GM23338 (cell line): ENCODE measurements at regions not wholly inside any gene's neighbourhood (a gene's known extent, or its start where the extent isn't known, plus 50 kb on each side); places are given as distances from the start of the nearest gene placed in this dataset.

Experiments used
- ATAC-seq: fragments of 200-7000 bp; cut with Tn5 transposase; 3 replicates; pipeline ENCODE4 v1.9.1; 2020
- DNase-seq: peaks from one replicate; pipeline ENCODE4 v3.0.0-alpha.2; 2015; ENCODE audit warnings: low spot score
- H2AFZ ChIP-seq: fragments of 200-600 bp; sonication (generic); 2 replicates; pipeline ENCODE4 v1.8.0; 2016; ENCODE audit warnings: antibody characterized with exemption, mild to moderate bottlenecking, moderate library complexity
- H3F3A ChIP-seq: fragments of 200-600 bp; sonication (generic); replicated peaks from 2 replicates; pipeline ENCODE4 v1.8.0; 2017; ENCODE audit warnings: antibody characterized with exemption, mixed run types, low read depth
- H3K27ac ChIP-seq: fragments of 200-600 bp; sonication (generic); 2 replicates; pipeline ENCODE4 v1.6.1; 2016; ENCODE audit warnings: low read depth
- H3K27me3 ChIP-seq: fragments of 200-600 bp; sonication (generic); 2 replicates; pipeline ENCODE4 v1.8.0; 2016; ENCODE audit warnings: mild to moderate bottlenecking, mixed run types, moderate library complexity; ENCODE audit not compliant: insufficient read depth
- H3K36me3 ChIP-seq: fragments of 200-600 bp; sonication (generic); 2 replicates; pipeline ENCODE4 v1.8.0; 2016; ENCODE audit warnings: mild to moderate bottlenecking; ENCODE audit not compliant: insufficient read depth
- H3K4me1 ChIP-seq: fragments of 200-600 bp; sonication (generic); 2 replicates; pipeline ENCODE4 v1.8.0; 2016; ENCODE audit warnings: mild to moderate bottlenecking, moderate library complexity; ENCODE audit not compliant: insufficient read depth
- H3K4me2 ChIP-seq: fragments of 200-600 bp; sonication (generic); 2 replicates; pipeline ENCODE4 v1.7.1; 2017; ENCODE audit warnings: mixed run types
- H3K4me3 ChIP-seq: fragments of 200-600 bp; sonication (generic); 2 replicates; pipeline ENCODE4 v1.6.1; 2016; ENCODE audit warnings: mixed run types
- H3K79me2 ChIP-seq: fragments of 200-600 bp; sonication (generic); replicated peaks from 2 replicates; pipeline ENCODE4 v1.8.0; 2017; ENCODE audit warnings: mild to moderate bottlenecking; ENCODE audit not compliant: insufficient read depth
- H3K9me2 ChIP-seq: fragments of 200-600 bp; sonication (generic); 2 replicates; pipeline ENCODE4 v1.8.0; 2017; ENCODE audit not compliant: insufficient read depth
- H4K20me1 ChIP-seq: fragments of 200-600 bp; sonication (generic); replicated peaks from 2 replicates; pipeline ENCODE4 v1.8.0; 2017; ENCODE audit warnings: mild to moderate bottlenecking; ENCODE audit not compliant: insufficient read depth
- H3K27ac Mint-ChIP-seq: 2 replicates; pipeline ENCODE4 v1.8.0; 2020; ENCODE audit warnings: inconsistent platforms, mild to moderate bottlenecking, moderate library complexity, mixed read lengths
- H3K27me3 Mint-ChIP-seq: 3 replicates; pipeline ENCODE4 v1.8.0; 2022; ENCODE audit warnings: low read depth, mild to moderate bottlenecking, moderate library complexity, mixed read lengths, inconsistent platforms; ENCODE audit not compliant: insufficient read depth, poor library complexity
- H3K36me3 Mint-ChIP-seq: 3 replicates; pipeline ENCODE4 v1.8.0; 2021; ENCODE audit warnings: low read depth, mild to moderate bottlenecking, inconsistent platforms, moderate library complexity, mixed read lengths
- H3K4me1 Mint-ChIP-seq: 3 replicates; pipeline ENCODE4 v1.8.0; 2020; ENCODE audit warnings: mild to moderate bottlenecking, inconsistent platforms, mixed read lengths
- H3K4me3 Mint-ChIP-seq: 3 replicates; pipeline ENCODE4 v1.8.0; 2021; ENCODE audit warnings: moderate library complexity, mild to moderate bottlenecking, inconsistent platforms, mixed read lengths
- H3K9me3 Mint-ChIP-seq: 3 replicates; pipeline ENCODE4 v1.8.0; 2020; ENCODE audit warnings: moderate library complexity, mild to moderate bottlenecking, inconsistent platforms, mixed read lengths
- CREB1 ChIP-seq: fragments of 250-450 bp; sonication (Bioruptor Pico); IDR thresholded peaks from 2 replicates; pipeline ENCODE4 v1.5.0; 2020; ENCODE audit warnings: low read depth, mild to moderate bottlenecking, moderate library complexity
- EZH2 ChIP-seq: fragments of 200-600 bp; sonication (generic); IDR thresholded peaks from one replicate; pipeline ENCODE4 v1.8.0; 2017; ENCODE audit warnings: antibody characterized with exemption, mild to moderate bottlenecking, low read depth; ENCODE audit not compliant: unreplicated experiment
- EZH2phosphoT487 ChIP-seq: fragments of 200-600 bp; sonication (generic); IDR thresholded peaks from one replicate; pipeline ENCODE4 v1.8.1; 2018; ENCODE audit warnings: antibody characterized with exemption; ENCODE audit not compliant: unreplicated experiment
- JUNB ChIP-seq: IDR thresholded peaks from one replicate; pipeline ENCODE4 v1.6.1; 2016; ENCODE audit warnings: antibody characterized with exemption; ENCODE audit not compliant: unreplicated experiment
- NANOG ChIP-seq: IDR thresholded peaks from 2 replicates; pipeline ENCODE4 v1.6.1; 2016; ENCODE audit warnings: antibody characterized with exemption, borderline replicate concordance
- POLR2AphosphoS5 ChIP-seq: IDR thresholded peaks from 2 replicates; pipeline ENCODE4 v1.6.1; 2016; ENCODE audit warnings: antibody characterized with exemption, low read depth
- REST ChIP-seq: IDR thresholded peaks from one replicate; pipeline ENCODE4 v1.6.1; 2018; ENCODE audit warnings: antibody characterized with exemption; ENCODE audit not compliant: unreplicated experiment
- STAT1 ChIP-seq: IDR thresholded peaks from one replicate; pipeline ENCODE4 v1.6.1; 2016; ENCODE audit warnings: antibody characterized with exemption; ENCODE audit not compliant: unreplicated experiment
- ZNF114 ChIP-seq: fragments of 250-450 bp; sonication (Bioruptor Pico); IDR thresholded peaks from 2 replicates; pipeline ENCODE4 v1.5.0; 2020; ENCODE audit warnings: mild to moderate bottlenecking, moderate library complexity
- ZNF331 ChIP-seq: fragments of 250-450 bp; sonication (Bioruptor Pico); IDR thresholded peaks from 2 replicates; pipeline ENCODE4 v1.5.0; 2020; ENCODE audit warnings: low read depth, mild to moderate bottlenecking, moderate library complexity
- TF ChIP-seq, protein P1 (sequence below): IDR thresholded peaks from 2 replicates; pipeline ENCODE4 v1.6.1; 2016; ENCODE audit warnings: antibody characterized with exemption
- TF ChIP-seq, protein P2 (sequence below), 2 experiments: fragments of 200-600 bp in 1 of 2; sonication (generic) in 1 of 2; conservative IDR thresholded peaks; 2 replicates each; pipeline versions ENCODE4 v1.5.1 to v1.6.1; 2016 to 2017; ENCODE audit warnings: antibody characterized with exemption in 2 of 2, low read depth in 2 of 2, mild to moderate bottlenecking in 2 of 2, moderate library complexity in 1 of 2
- TF ChIP-seq, protein P3 (sequence below): fragments of 250-450 bp; sonication (Bioruptor Pico); IDR thresholded peaks from 2 replicates; pipeline ENCODE4 v1.5.0; 2020; ENCODE audit warnings: mild to moderate bottlenecking, moderate library complexity

- 0 out of 3 replicates have a peak, but pooled peaks cover 2% of the 10 kb centered on the region for H3K36me3 Mint-ChIP-seq
- ATAC-seq (no peak), DNase-seq (no peak)
- no peak for TF ChIP-seq NANOG
- TF ChIP-seq ZNF114, result no peak
- no peak for TF ChIP-seq JUNB
- no peak for TF ChIP-seq STAT1
- TF ChIP-seq EZH2, result no peak
- no peak for TF ChIP-seq POLR2AphosphoS5
- TF ChIP-seq, protein P1, sequence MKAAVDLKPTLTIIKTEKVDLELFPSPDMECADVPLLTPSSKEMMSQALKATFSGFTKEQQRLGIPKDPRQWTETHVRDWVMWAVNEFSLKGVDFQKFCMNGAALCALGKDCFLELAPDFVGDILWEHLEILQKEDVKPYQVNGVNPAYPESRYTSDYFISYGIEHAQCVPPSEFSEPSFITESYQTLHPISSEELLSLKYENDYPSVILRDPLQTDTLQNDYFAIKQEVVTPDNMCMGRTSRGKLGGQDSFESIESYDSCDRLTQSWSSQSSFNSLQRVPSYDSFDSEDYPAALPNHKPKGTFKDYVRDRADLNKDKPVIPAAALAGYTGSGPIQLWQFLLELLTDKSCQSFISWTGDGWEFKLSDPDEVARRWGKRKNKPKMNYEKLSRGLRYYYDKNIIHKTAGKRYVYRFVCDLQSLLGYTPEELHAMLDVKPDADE, result no peak
- no peak for TF ChIP-seq REST
- TF ChIP-seq CREB1 (CRISPR knock-in tag), result no peak
- TF ChIP-seq ZNF331 (CRISPR knock-in tag), result no peak
- TF ChIP-seq EZH2phosphoT487, result no peak
- TF ChIP-seq, protein P2, sequence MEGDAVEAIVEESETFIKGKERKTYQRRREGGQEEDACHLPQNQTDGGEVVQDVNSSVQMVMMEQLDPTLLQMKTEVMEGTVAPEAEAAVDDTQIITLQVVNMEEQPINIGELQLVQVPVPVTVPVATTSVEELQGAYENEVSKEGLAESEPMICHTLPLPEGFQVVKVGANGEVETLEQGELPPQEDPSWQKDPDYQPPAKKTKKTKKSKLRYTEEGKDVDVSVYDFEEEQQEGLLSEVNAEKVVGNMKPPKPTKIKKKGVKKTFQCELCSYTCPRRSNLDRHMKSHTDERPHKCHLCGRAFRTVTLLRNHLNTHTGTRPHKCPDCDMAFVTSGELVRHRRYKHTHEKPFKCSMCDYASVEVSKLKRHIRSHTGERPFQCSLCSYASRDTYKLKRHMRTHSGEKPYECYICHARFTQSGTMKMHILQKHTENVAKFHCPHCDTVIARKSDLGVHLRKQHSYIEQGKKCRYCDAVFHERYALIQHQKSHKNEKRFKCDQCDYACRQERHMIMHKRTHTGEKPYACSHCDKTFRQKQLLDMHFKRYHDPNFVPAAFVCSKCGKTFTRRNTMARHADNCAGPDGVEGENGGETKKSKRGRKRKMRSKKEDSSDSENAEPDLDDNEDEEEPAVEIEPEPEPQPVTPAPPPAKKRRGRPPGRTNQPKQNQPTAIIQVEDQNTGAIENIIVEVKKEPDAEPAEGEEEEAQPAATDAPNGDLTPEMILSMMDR (conservative IDR thresholded peaks at IDR 0.05; ENCODE audit: low read depth in 2 of 2), result no peak
- TF ChIP-seq, protein P3, sequence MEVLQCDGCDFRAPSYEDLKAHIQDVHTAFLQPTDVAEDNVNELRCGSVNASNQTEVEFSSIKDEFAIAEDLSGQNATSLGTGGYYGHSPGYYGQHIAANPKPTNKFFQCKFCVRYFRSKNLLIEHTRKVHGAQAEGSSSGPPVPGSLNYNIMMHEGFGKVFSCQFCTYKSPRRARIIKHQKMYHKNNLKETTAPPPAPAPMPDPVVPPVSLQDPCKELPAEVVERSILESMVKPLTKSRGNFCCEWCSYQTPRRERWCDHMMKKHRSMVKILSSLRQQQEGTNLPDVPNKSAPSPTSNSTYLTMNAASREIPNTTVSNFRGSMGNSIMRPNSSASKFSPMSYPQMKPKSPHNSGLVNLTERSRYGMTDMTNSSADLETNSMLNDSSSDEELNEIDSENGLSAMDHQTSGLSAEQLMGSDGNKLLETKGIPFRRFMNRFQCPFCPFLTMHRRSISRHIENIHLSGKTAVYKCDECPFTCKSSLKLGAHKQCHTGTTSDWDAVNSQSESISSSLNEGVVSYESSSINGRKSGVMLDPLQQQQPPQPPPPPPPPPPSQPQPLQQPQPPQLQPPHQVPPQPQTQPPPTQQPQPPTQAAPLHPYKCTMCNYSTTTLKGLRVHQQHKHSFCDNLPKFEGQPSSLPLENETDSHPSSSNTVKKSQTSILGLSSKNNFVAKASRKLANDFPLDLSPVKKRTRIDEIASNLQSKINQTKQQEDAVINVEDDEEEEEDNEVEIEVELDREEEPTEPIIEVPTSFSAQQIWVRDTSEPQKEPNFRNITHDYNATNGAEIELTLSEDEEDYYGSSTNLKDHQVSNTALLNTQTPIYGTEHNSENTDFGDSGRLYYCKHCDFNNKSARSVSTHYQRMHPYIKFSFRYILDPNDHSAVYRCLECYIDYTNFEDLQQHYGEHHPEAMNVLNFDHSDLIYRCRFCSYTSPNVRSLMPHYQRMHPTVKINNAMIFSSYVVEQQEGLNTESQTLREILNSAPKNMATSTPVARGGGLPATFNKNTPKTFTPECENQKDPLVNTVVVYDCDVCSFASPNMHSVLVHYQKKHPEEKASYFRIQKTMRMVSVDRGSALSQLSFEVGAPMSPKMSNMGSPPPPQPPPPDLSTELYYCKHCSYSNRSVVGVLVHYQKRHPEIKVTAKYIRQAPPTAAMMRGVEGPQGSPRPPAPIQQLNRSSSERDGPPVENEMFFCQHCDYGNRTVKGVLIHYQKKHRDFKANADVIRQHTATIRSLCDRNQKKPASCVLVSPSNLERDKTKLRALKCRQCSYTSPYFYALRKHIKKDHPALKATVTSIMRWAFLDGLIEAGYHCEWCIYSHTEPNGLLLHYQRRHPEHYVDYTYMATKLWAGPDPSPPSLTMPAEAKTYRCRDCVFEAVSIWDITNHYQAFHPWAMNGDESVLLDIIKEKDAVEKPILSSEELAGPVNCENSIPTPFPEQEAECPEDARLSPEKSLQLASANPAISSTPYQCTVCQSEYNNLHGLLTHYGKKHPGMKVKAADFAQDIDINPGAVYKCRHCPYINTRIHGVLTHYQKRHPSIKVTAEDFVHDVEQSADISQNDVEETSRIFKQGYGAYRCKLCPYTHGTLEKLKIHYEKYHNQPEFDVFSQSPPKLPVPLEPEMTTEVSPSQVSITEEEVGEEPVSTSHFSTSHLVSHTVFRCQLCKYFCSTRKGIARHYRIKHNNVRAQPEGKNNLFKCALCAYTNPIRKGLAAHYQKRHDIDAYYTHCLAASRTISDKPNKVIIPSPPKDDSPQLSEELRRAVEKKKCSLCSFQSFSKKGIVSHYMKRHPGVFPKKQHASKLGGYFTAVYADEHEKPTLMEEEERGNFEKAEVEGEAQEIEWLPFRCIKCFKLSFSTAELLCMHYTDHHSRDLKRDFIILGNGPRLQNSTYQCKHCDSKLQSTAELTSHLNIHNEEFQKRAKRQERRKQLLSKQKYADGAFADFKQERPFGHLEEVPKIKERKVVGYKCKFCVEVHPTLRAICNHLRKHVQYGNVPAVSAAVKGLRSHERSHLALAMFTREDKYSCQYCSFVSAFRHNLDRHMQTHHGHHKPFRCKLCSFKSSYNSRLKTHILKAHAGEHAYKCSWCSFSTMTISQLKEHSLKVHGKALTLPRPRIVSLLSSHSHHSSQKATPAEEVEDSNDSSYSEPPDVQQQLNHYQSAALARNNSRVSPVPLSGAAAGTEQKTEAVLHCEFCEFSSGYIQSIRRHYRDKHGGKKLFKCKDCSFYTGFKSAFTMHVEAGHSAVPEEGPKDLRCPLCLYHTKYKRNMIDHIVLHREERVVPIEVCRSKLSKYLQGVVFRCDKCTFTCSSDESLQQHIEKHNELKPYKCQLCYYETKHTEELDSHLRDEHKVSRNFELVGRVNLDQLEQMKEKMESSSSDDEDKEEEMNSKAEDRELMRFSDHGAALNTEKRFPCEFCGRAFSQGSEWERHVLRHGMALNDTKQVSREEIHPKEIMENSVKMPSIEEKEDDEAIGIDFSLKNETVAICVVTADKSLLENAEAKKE (CRISPR knock-in tag), result no peak
- H3K27ac Mint-ChIP-seq, result no peak overlapping the region
- H2AFZ ChIP-seq, result no peak overlapping the region
- H3K4me1 Mint-ChIP-seq, result no peaks in the 10 kb centered on the region
- no peaks in the 10 kb centered on the region for H3K79me2 ChIP-seq
- no peak overlapping the region for H3K4me3 ChIP-seq
- peaks cover 12% of the 10 kb centered on the region; the same call in 1 of the 2 replicates for H3K9me2 ChIP-seq
- no peaks in the 10 kb centered on the region for H3K4me1 ChIP-seq
- H3K27me3 ChIP-seq, result no peaks in the 10 kb centered on the region
- H3K4me3 Mint-ChIP-seq, result no peak overlapping the region
- peaks cover 5% of the 10 kb centered on the region; the same call in 1 of the 2 replicates for H3K36me3 ChIP-seq
- H4K20me1 ChIP-seq, result no peaks in the 10 kb centered on the region
- no peaks in the 10 kb centered on the region for H3F3A ChIP-seq
- H3K9me3 Mint-ChIP-seq, result peaks cover 10% of the 10 kb centered on the region
- H3K4me2 ChIP-seq, result no peak overlapping the region
- H3K27me3 Mint-ChIP-seq, result no peaks in the 10 kb centered on the region
- H3K27ac ChIP-seq, result no peak overlapping the region
Measured at GRCh38 chr3:176160997-176161396, 1036.3 kb downstream of the TBL1XR1 start.
